Progenitor cell of endocrine pancreas (in vitro differentiated cells): ENCODE measurements at regions not wholly inside any gene's neighbourhood (a gene's known extent, or its start where the extent isn't known, plus 50 kb on each side); places are given as distances from the start of the nearest gene placed in this dataset.
"Not testable (repeated sequence)": the region's sequence is repeated elsewhere in the genome, so short reads cannot be mapped to it uniquely, and the experiment has no call there.

Experiments
- DNase-seq: peaks from one replicate; pipeline ENCODE4 v3.0.0; 2021; ENCODE audit warnings: low spot score; ENCODE audit not compliant: unreplicated experiment
- H3K27ac Mint-ChIP-seq: 2 replicates; pipeline ENCODE4 v1.8.0; 2021; ENCODE audit warnings: mild to moderate bottlenecking, moderate library complexity, mixed read lengths
- H3K27me3 Mint-ChIP-seq: 2 replicates; pipeline ENCODE4 v1.8.0; 2021; ENCODE audit warnings: mixed read lengths
- H3K36me3 Mint-ChIP-seq: 2 replicates; pipeline ENCODE4 v1.8.0; 2022; ENCODE audit warnings: mixed read lengths; ENCODE audit not compliant: insufficient read depth
- H3K4me1 Mint-ChIP-seq: 2 replicates; pipeline ENCODE4 v1.8.0; 2021; ENCODE audit warnings: low read depth, mixed read lengths
- H3K4me3 Mint-ChIP-seq: 2 replicates; pipeline ENCODE4 v1.8.0; 2021; ENCODE audit warnings: low read depth, mild to moderate bottlenecking, moderate library complexity, mixed read lengths
- H3K9me3 Mint-ChIP-seq: 2 replicates; pipeline ENCODE4 v1.8.0; 2021; ENCODE audit warnings: low read depth, mixed read lengths
- TF ChIP-seq, protein P1 (sequence below): fragments of 200-600 bp; sonication (generic); IDR thresholded peaks from one replicate; pipeline ENCODE4 v1.5.0; 2021; ENCODE audit warnings: antibody characterized with exemption, mild to moderate bottlenecking; ENCODE audit not compliant: unreplicated experiment

DNA sequence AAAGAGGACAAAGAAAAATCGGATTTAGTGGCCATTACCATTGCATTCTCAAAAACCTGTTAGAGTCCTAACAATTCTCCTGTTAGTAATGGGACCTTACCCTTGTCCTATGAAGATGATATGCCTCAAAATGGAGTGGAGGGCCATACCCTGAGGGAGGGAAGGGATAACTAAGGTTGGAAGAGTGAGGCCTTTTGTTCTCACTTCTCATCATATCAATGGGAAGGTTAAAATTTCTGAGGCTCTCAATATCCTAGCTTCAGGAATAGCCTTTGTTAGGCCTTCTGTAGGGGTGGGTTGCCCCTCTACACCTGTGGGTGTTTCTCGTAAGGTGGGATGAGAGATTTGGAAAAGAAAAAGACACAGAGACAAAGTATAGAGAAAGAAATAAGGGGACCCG, 109.4 kb upstream of the SGIP1 start:
- not testable (repeated sequence) for H3K27ac Mint-ChIP-seq, H3K4me3 Mint-ChIP-seq, H3K36me3 Mint-ChIP-seq, H3K4me1 Mint-ChIP-seq, H3K27me3 Mint-ChIP-seq, DNase-seq
- peaks cover 21% of the 10 kb centered on the region for H3K9me3 Mint-ChIP-seq

DNA sequence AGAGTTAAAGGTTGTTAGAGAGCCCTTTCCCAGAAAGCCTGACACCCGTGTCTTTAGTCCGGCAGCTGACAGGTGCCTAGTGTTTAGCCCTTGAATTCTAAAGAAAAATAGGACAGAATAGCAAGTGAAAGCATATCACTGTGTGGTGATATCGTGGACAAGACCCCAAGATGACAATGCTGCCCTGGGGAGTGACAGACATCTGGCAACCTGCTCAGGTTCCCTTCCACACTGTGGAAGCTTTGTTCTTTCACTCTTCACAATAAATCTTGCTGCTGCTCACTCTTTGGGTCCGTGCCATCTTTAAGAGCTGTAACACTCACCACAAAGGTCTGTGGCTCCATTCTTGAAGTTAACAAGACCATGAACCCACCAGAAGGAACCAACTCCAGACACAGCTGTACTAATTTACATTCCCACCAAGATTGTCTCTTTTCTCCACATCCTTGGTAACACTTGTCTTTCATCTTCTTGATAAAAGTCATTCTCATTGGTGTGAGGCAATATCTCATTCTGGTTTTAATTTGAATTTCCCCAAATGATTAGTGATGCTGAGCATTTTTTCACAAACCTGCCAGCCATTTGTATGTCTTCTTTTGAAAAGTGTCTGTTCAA, 107.6 kb upstream of the SGIP1 start:
- Mint-ChIP-seq H3K36me3 (peaks cover 1% of the 10 kb centered on the region), H3K9me3 (peaks cover 33% of the 10 kb centered on the region), H3K27ac (no peak overlapping the region), H3K4me3 (no peak overlapping the region), H3K4me1 (no peaks in the 10 kb centered on the region), H3K27me3 (peaks cover 7% of the 10 kb centered on the region)
- TF ChIP-seq, protein P1, sequence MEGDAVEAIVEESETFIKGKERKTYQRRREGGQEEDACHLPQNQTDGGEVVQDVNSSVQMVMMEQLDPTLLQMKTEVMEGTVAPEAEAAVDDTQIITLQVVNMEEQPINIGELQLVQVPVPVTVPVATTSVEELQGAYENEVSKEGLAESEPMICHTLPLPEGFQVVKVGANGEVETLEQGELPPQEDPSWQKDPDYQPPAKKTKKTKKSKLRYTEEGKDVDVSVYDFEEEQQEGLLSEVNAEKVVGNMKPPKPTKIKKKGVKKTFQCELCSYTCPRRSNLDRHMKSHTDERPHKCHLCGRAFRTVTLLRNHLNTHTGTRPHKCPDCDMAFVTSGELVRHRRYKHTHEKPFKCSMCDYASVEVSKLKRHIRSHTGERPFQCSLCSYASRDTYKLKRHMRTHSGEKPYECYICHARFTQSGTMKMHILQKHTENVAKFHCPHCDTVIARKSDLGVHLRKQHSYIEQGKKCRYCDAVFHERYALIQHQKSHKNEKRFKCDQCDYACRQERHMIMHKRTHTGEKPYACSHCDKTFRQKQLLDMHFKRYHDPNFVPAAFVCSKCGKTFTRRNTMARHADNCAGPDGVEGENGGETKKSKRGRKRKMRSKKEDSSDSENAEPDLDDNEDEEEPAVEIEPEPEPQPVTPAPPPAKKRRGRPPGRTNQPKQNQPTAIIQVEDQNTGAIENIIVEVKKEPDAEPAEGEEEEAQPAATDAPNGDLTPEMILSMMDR = no peak
- DNase-seq = no peak

DNA sequence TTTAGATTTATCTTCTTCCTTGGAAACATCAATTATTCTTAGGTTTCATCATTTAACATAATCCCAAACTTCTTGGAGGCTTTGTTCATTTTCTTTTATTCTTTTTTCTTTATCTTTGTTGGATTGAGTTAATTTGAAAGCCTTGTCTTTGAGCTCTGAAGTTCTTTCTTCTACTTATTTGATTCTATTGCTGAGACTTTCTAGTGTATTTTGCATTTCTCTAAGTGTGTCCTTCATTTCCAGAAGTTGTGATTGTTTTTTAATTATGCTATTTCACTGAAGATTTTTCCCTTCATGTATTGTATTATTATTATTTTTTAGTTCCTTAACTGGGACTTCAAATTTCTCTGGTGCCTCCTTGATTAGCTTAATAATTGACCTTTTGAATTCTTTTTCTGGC, 103.1 kb upstream of the SGIP1 start:
- H3K27me3 Mint-ChIP-seq = peaks cover 15% of the 10 kb centered on the region
- peaks cover 37% of the 10 kb centered on the region for H3K9me3 Mint-ChIP-seq
- H3K4me3 Mint-ChIP-seq, DNase-seq, H3K4me1 Mint-ChIP-seq, H3K27ac Mint-ChIP-seq, H3K36me3 Mint-ChIP-seq: not testable (repeated sequence)

DNA sequence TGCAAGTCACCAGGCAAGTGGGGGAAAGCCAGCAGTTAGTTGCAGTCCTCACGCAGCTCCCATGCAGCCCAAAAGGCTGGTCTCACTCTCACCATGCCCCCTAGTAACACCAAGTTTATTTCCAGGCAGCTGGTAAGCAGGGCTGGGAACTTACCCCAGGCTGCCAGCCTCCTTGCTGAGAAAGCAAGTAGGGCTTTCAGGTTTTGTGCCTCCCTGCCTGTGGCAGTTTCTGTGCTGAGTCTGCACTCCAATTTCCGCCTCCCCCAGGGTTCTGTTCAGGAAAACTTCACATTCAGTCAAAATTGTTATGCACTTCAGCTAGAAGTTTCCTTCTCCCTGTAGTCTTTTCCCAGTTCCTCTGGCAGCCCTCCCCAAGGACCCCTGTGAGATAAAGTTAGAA, 102.0 kb upstream of the SGIP1 start:
- TF ChIP-seq, protein P1 = no peak
- no peaks in the 10 kb centered on the region for H3K4me1 Mint-ChIP-seq
- H3K27ac Mint-ChIP-seq = no peak overlapping the region
- H3K4me3 Mint-ChIP-seq = no peak overlapping the region
- peaks cover 10% of the 10 kb centered on the region for H3K27me3 Mint-ChIP-seq
- H3K9me3 Mint-ChIP-seq = peaks cover 35% of the 10 kb centered on the region
- no peak for DNase-seq
- peaks cover 1% of the 10 kb centered on the region for H3K36me3 Mint-ChIP-seq

DNA sequence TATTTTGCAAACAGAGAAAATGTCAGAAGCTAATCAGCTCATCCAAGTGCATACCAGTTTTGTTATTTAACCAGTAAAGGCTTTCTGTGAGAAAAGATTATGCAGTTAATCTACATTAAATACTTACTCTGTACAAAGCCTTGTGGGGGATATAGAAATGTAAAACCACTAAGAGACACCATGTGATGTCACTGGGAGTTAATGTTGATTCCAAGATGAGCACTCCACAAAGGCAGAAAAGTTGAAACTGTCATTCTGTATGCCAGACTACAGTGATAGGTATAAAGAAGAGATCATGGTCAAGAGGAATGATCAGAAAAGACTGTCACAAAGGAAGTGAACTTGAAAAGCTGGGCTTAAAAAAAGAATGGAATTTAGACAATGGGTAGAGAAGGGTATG, 100.3 kb upstream of the SGIP1 start:
- TF ChIP-seq, protein P1 = no peak
- Mint-ChIP-seq H3K27ac (no peak overlapping the region), H3K36me3 (peaks cover 1% of the 10 kb centered on the region), H3K4me1 (no peaks in the 10 kb centered on the region), H3K9me3 (peaks cover 26% of the 10 kb centered on the region), H3K27me3 (peaks cover 13% of the 10 kb centered on the region), H3K4me3 (no peak overlapping the region)
- DNase-seq = no peak

DNA sequence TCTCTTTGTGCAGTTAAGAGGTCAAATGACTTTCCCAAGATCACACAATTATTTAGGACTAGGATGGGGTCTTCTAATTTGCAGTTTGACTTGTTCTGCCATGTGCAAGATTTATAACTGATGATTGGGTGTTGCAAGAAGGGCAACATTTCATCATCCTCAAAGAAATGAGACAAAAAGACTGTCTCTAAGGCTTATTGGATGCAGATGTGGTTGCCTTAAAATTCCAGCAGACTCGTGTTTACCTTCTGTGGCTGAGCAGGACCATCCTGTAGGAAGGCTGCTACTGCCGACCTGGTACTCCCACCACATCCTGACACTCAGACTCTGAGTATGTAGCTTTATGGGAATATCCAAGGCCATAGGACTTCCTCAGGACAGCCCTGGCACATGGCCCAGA, 99.9 kb upstream of the SGIP1 start:
- peaks cover 18% of the 10 kb centered on the region for H3K27me3 Mint-ChIP-seq
- H3K4me1 Mint-ChIP-seq = no peaks in the 10 kb centered on the region
- H3K4me3 Mint-ChIP-seq = no peak overlapping the region
- no peak for DNase-seq
- H3K36me3 Mint-ChIP-seq = peaks cover 1% of the 10 kb centered on the region
- TF ChIP-seq, protein P1 = no peak
- no peak overlapping the region for H3K27ac Mint-ChIP-seq
- peaks cover 21% of the 10 kb centered on the region for H3K9me3 Mint-ChIP-seq
